ENCODE measurements at regions not wholly inside any gene's neighbourhood (a gene's known extent, or its start where the extent isn't known, plus 50 kb on each side); places are given as distances from the start of the nearest gene placed in this dataset.
"Not testable (repeated sequence)": the region's sequence is repeated elsewhere in the genome, so short reads cannot be mapped to it uniquely, and the experiment has no call there.

DNA sequence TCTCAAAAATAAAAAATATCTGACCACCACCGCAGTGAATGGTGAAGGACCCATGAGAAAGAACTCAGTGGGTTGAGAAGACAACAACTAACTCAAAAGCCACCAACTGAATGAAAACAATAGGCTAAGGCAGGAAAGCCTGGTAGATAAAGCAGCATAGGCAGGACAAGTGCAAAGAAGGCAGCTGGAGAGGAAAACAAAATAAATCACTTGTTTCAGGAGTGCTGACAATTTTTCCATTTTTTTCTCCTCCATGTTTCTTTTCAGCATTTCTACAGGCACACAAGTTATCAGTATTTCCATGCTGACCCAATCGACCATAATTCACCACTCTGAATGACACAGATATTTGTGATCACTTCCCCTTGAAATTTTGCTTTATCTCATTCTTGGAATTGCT lies 597.8 kb downstream of the LIG4 start:
- H3K4me3 ChIP-seq (replicated peaks in 1 of 3) = no peak overlapping the region
- no peaks in the 10 kb centered on the region for H3K27me3 ChIP-seq
- no peak overlapping the region for H3K27ac ChIP-seq
- intact Hi-C loops (cut with DNase I) = no loop called here
- TF ChIP-seq CTCF (IDR thresholded peaks at IDR 0.05) = no peak
- no peak for TF ChIP-seq POLR2A (IDR thresholded peaks at IDR 0.05)
- no peak for DNase-seq
- no peaks in the 10 kb centered on the region for H3K36me3 ChIP-seq
- H3K9me3 ChIP-seq = no peaks in the 10 kb centered on the region
- no peaks in the 10 kb centered on the region for H3K4me1 ChIP-seq
- WGBS, 2 donors = 74 to 77% methylated on average over 2 of the region's 2 CpGs

- TF ChIP-seq POLR2A (IDR thresholded peaks at IDR 0.05) = no peak
- no peak for TF ChIP-seq CTCF (IDR thresholded peaks at IDR 0.05)
- no peak for DNase-seq
- H3K4me3 ChIP-seq (replicated peaks in 1 of 3) = no peak overlapping the region
- WGBS, 2 donors = 91 to 95% methylated on average over 6 of the region's 6 CpGs
- no peaks in the 10 kb centered on the region for H3K4me1 ChIP-seq
- H3K9me3 ChIP-seq = no peaks in the 10 kb centered on the region
- no peak overlapping the region for H3K27ac ChIP-seq
- no peaks in the 10 kb centered on the region for H3K27me3 ChIP-seq
- H3K36me3 ChIP-seq = no peaks in the 10 kb centered on the region
- intact Hi-C loops (cut with DNase I) = no loop called here
These were observed 603.0 kb downstream of the LIG4 start for GRCh38 chr13:107612376-107612775.

GRCh38 chr13:107608736-107609135 lies 606.6 kb downstream of the LIG4 start:
- Histone ChIP-seq H3K9me3 (no peaks in the 10 kb centered on the region), H3K4me3 (replicated peaks in 1 of 3) (no peak overlapping the region), H3K4me1 (no peaks in the 10 kb centered on the region), H3K36me3 (no peaks in the 10 kb centered on the region), H3K27ac (no peak overlapping the region), H3K27me3 (no peaks in the 10 kb centered on the region)
- 90 to 91% methylated on average over 9 of the region's 9 CpGs for WGBS, 2 donors
- DNase-seq = no peak
- no peak for TF ChIP-seq CTCF (IDR thresholded peaks at IDR 0.05)
- no peak for TF ChIP-seq POLR2A (IDR thresholded peaks at IDR 0.05)
- intact Hi-C loops (cut with DNase I) = no loop called here

DNA sequence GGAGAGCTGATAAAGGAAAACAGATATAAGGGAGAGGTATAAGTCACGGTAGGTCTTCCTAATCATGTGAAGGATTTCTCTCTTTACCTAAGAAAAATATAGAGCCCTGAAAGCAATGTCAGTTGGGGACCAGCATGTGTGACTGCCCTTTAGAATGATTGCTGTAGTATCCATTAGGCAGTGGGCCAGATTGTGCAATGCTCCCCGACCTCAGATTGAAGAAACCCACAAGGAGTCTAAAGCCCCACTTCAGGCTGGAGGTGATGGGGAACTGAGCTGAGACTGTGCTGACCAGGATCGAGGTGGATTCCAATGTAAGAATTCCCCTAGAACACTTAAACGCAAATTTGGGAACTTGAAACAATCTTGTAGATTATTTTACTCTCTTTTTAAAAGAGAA lies 614.4 kb downstream of the LIG4 start:
- no peak for TF ChIP-seq CTCF (IDR thresholded peaks at IDR 0.05)
- no peak for TF ChIP-seq POLR2A (IDR thresholded peaks at IDR 0.05)
- no peak overlapping the region for H3K27ac ChIP-seq

DNA sequence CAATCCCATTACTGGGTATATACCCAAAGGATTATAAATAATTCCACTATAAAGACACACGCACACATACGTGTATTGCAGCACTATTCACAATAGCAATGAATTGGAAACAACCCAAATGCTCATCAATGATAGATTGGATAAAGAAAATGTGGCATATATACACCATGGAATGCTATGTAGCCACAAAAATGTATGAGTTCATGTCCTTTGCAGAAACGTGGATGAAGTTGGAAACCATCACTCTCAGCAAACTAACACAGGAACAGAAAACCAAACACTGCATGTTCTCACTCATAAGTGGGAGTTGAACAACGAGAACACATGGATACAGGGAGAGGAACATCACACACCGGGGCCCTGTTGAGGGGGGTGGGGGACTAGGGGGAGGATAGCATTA lies 619.0 kb downstream of the LIG4 start:
- 71 to 79% methylated on average over 5 of the region's 5 CpGs for WGBS, 2 donors
- H3K27ac ChIP-seq; H3K4me3 ChIP-seq (replicated peaks in 1 of 3); DNase-seq; H3K27me3 ChIP-seq; intact Hi-C loops (cut with DNase I); H3K4me1 ChIP-seq; H3K9me3 ChIP-seq; H3K36me3 ChIP-seq: not testable (repeated sequence)

More for the DNA sequence above, 614.4 kb downstream of the LIG4 start:
- 71 to 74% methylated on average over 4 of the region's 4 CpGs for WGBS, 2 donors
- no peak for DNase-seq
- H3K4me1 ChIP-seq = no peaks in the 10 kb centered on the region
- H3K27me3 ChIP-seq = no peaks in the 10 kb centered on the region
- no peak overlapping the region for H3K4me3 ChIP-seq (replicated peaks in 1 of 3)
- no peaks in the 10 kb centered on the region for H3K36me3 ChIP-seq
- intact Hi-C loops (cut with DNase I) = no loop called here
- no peaks in the 10 kb centered on the region for H3K9me3 ChIP-seq

GRCh38 chr13:107590556-107590955 lies 624.8 kb downstream of the LIG4 start:
- Histone ChIP-seq H3K4me3 (replicated peaks in 1 of 3) (no peak overlapping the region), H3K27ac (no peak overlapping the region), H3K36me3 (no peaks in the 10 kb centered on the region), H3K9me3 (no peaks in the 10 kb centered on the region), H3K27me3 (no peaks in the 10 kb centered on the region), H3K4me1 (no peaks in the 10 kb centered on the region)
- DNase-seq = no peak
- 66 to 71% methylated on average over 3 of the region's 3 CpGs for WGBS, 2 donors
- TF ChIP-seq CTCF (IDR thresholded peaks at IDR 0.05) (no peak), POLR2A (IDR thresholded peaks at IDR 0.05) (no peak)
- intact Hi-C loops (cut with DNase I) = no loop called here

Measured in thyroid gland (tissue), 4 donors.